Tibial nerve (tissue), 4 donors: ENCODE measurements at regions not wholly inside any gene's neighbourhood (a gene's known extent, or its start where the extent isn't known, plus 50 kb on each side); places are given as distances from the start of the nearest gene placed in this dataset.

Source experiments
- CTCF ChIP-seq, 5 experiments: fragments of 200-600 bp in 3 of 5; fragments of 450-650 bp in 2 of 5; sonication (generic) in 3 of 5; IDR thresholded peaks; one replicate each; pipeline ENCODE4 v1.5.1; 2016 to 2019; ENCODE audit warnings: antibody characterized with exemption in 5 of 5, mild to moderate bottlenecking in 3 of 5, moderate library complexity in 2 of 5
- EP300 ChIP-seq, 2 donors: sonication (generic); formaldehyde crosslinking; IDR thresholded peaks; one replicate each; pipeline ENCODE4 v1.6.1; 2017; ENCODE audit warnings: antibody characterized with exemption in 2 of 2, mild to moderate bottlenecking in 1 of 2
- POLR2A ChIP-seq, 2 donors: fragments of 450-650 bp; IDR thresholded peaks; one replicate each; pipeline ENCODE4 v1.6.1; 2017; ENCODE audit warnings: antibody characterized with exemption in 2 of 2, mild to moderate bottlenecking in 2 of 2, moderate library complexity in 2 of 2

GRCh38 chr13:47774671-47774994 is 226.4 kb downstream of the SUCLA2 start:
- TF ChIP-seq CTCF (IDR thresholded peaks at IDR 0.05) (no peak), POLR2A (IDR thresholded peaks at IDR 0.05) (no peak), EP300 (IDR thresholded peaks at IDR 0.05) (no peak)
